ENCODE measurements at regions not wholly inside any gene's neighbourhood (a gene's known extent, or its start where the extent isn't known, plus 50 kb on each side); places are given as distances from the start of the nearest gene placed in this dataset.

DNA sequence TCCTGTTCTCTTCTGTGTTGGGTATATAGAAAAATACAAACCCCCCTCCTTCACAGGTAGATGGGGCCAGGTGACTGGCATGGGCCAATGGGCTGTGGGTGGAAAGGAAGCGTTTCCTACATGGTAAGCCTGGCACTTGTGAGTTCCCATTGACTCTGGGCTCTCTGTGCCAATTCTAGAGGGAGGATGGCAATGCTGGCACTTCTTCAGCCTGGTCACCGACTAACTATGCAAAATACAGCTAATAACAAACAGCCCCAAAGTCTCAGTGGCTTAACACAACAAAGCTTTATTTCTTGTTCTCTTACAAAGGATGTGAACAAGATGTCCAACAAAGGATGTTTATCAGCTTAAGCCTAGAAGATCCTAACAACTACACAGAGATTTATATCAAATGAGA, 258.1 kb downstream of the SYK start:
- TF ChIP-seq, protein P1, sequence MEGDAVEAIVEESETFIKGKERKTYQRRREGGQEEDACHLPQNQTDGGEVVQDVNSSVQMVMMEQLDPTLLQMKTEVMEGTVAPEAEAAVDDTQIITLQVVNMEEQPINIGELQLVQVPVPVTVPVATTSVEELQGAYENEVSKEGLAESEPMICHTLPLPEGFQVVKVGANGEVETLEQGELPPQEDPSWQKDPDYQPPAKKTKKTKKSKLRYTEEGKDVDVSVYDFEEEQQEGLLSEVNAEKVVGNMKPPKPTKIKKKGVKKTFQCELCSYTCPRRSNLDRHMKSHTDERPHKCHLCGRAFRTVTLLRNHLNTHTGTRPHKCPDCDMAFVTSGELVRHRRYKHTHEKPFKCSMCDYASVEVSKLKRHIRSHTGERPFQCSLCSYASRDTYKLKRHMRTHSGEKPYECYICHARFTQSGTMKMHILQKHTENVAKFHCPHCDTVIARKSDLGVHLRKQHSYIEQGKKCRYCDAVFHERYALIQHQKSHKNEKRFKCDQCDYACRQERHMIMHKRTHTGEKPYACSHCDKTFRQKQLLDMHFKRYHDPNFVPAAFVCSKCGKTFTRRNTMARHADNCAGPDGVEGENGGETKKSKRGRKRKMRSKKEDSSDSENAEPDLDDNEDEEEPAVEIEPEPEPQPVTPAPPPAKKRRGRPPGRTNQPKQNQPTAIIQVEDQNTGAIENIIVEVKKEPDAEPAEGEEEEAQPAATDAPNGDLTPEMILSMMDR (IDR thresholded peaks at IDR 0.05; ENCODE audit: extremely low read depth in 1 of 2, insufficient read depth in 1 of 2, low read depth in 1 of 2, low read length in 2 of 2): no peak
- no peak for TF ChIP-seq POLR2A (IDR thresholded peaks at IDR 0.05; ENCODE audit: low read depth, low read length)
- TF ChIP-seq POLR2AphosphoS5 (IDR thresholded peaks at IDR 0.05; ENCODE audit: insufficient read depth, low read depth, low read length): no peak
- no peak for TF ChIP-seq JUN (IDR thresholded peaks at IDR 0.05; ENCODE audit: borderline replicate concordance, insufficient read depth, insufficient read length, low read depth)
- no peak for TF ChIP-seq EZH2 (IDR thresholded peaks at IDR 0.05; ENCODE audit: borderline replicate concordance, low read depth, low read length, severe bottlenecking)
- no peak for TF ChIP-seq FOS (IDR thresholded peaks at IDR 0.05; ENCODE audit: borderline replicate concordance, insufficient read depth, low read length)
- TF ChIP-seq, protein P2, sequence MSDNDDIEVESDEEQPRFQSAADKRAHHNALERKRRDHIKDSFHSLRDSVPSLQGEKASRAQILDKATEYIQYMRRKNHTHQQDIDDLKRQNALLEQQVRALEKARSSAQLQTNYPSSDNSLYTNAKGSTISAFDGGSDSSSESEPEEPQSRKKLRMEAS (IDR thresholded peaks at IDR 0.05; ENCODE audit: insufficient read depth, insufficient read length): no peak
- TF ChIP-seq MYC (IDR thresholded peaks at IDR 0.05; ENCODE audit: low read depth, low read length): no peak
- TF ChIP-seq GATA2 (IDR thresholded peaks at IDR 0.05; ENCODE audit: insufficient read depth, insufficient read length, low read depth, low read length): no peak
